Endodermal cell (in vitro differentiated cells): ENCODE measurements at regions not wholly inside any gene's neighbourhood (a gene's known extent, or its start where the extent isn't known, plus 50 kb on each side); places are given as distances from the start of the nearest gene placed in this dataset.

Experiments
- DNase-seq: peaks from one replicate; pipeline ENCODE4 v3.0.0-alpha.2; 2017
- H3K27ac ChIP-seq: 2 replicates; pipeline ENCODE4 v1.5.1; 2013; ENCODE audit warnings: mild to moderate bottlenecking, low read depth, low read length, moderate library complexity
- H3K27me3 ChIP-seq: 2 replicates; pipeline ENCODE4 v1.6.1; 2013; ENCODE audit warnings: mild to moderate bottlenecking, low read length, moderate library complexity; ENCODE audit not compliant: insufficient read depth, control insufficient read depth, poor library complexity, severe bottlenecking
- H3K36me3 ChIP-seq: 2 replicates; pipeline ENCODE4 v1.7.0; 2013; ENCODE audit warnings: mild to moderate bottlenecking, low read length, moderate library complexity; ENCODE audit not compliant: control insufficient read depth, insufficient read depth
- H3K4me1 ChIP-seq: one replicate; pipeline ENCODE4 v1.7.0; 2013; ENCODE audit warnings: low read length; ENCODE audit not compliant: control insufficient read depth, insufficient read depth
- H3K4me3 ChIP-seq: 2 replicates; pipeline ENCODE4 v1.5.1; 2013; ENCODE audit warnings: mild to moderate bottlenecking, low read length, moderate library complexity
- H3K9ac ChIP-seq: 2 replicates; pipeline ENCODE4 v1.6.1; 2013; ENCODE audit warnings: mild to moderate bottlenecking, low read length, moderate library complexity; ENCODE audit not compliant: poor library complexity, severe bottlenecking; ENCODE audit errors: extremely low read depth
- H3K9me3 ChIP-seq: 2 replicates; pipeline ENCODE4 v1.6.1; 2013; ENCODE audit warnings: mild to moderate bottlenecking, low read length, moderate library complexity; ENCODE audit not compliant: control insufficient read depth
- H3K27ac Mint-ChIP-seq: 2 replicates; pipeline ENCODE4 v1.8.0; 2020; ENCODE audit warnings: mixed read lengths
- H3K27me3 Mint-ChIP-seq: 2 replicates; pipeline ENCODE4 v1.8.0; 2021; ENCODE audit warnings: mild to moderate bottlenecking, mixed read lengths; ENCODE audit not compliant: insufficient read depth
- H3K36me3 Mint-ChIP-seq: 2 replicates; pipeline ENCODE4 v1.8.0; 2020; ENCODE audit warnings: low read depth, mixed read lengths
- H3K4me1 Mint-ChIP-seq: 2 replicates; pipeline ENCODE4 v1.8.0; 2020; ENCODE audit warnings: mixed read lengths
- H3K4me3 Mint-ChIP-seq: 2 replicates; pipeline ENCODE4 v1.8.0; 2020; ENCODE audit warnings: mild to moderate bottlenecking, moderate library complexity, mixed read lengths
- H3K9me3 Mint-ChIP-seq: 2 replicates; pipeline ENCODE4 v1.8.0; 2020; ENCODE audit warnings: mild to moderate bottlenecking, mixed read lengths
- CTCF ChIP-seq: fragments of 200-600 bp; sonication (generic); conservative IDR thresholded peaks from 2 replicates; pipeline ENCODE4 v1.5.0; 2021; ENCODE audit warnings: antibody characterized with exemption, mild to moderate bottlenecking
- WGBS, 2 experiments: methylation state at CpG; one replicate each; pipeline versions ENCODE4 v1.1.5 to v1.1.7; 2013; ENCODE audit warnings: missing lambda C conversion rate in 2 of 2, mixed read lengths in 1 of 2; ENCODE audit not compliant: insufficient coverage in 1 of 2, insufficient read length in 1 of 2; 5-methylcytosine and 5-hydroxymethylcytosine counted together

GRCh38 chr1:118254491-118255425 is 69.7 kb upstream of the SPAG17 start:
- no peak overlapping the region for H3K27ac ChIP-seq
- 93% methylated on average over 4 of the region's 4 CpGs; no CpG with 5 or more reads in 1 of the 2 experiments for WGBS, 2 experiments
- Mint-ChIP-seq H3K9me3 (no peaks in the 10 kb centered on the region), H3K4me1 (peaks cover 5% of the 10 kb centered on the region), H3K27me3 (no peaks in the 10 kb centered on the region), H3K36me3 (no peaks in the 10 kb centered on the region), H3K27ac (no peak overlapping the region), H3K4me3 (no peak overlapping the region)
- no peaks in the 10 kb centered on the region for H3K9me3 ChIP-seq
- H3K27me3 ChIP-seq, result no peaks in the 10 kb centered on the region
- no peaks in the 10 kb centered on the region for H3K4me1 ChIP-seq
- H3K36me3 ChIP-seq, result no peaks in the 10 kb centered on the region
- TF ChIP-seq CTCF, result no peak
- DNase-seq, result no peak
- no peak overlapping the region for H3K9ac ChIP-seq
- no peak overlapping the region for H3K4me3 ChIP-seq

- no peak for DNase-seq
- no peaks in the 10 kb centered on the region for H3K27me3 ChIP-seq
- Mint-ChIP-seq H3K27ac (no peak overlapping the region), H3K27me3 (no peaks in the 10 kb centered on the region), H3K4me3 (no peak overlapping the region), H3K36me3 (no peaks in the 10 kb centered on the region), H3K9me3 (no peaks in the 10 kb centered on the region), H3K4me1 (peaks cover 10% of the 10 kb centered on the region)
- H3K27ac ChIP-seq, result no peak overlapping the region
- 94 to 100% methylated on average over 1 to 2 of the region's 2 CpGs for WGBS, 2 experiments
- TF ChIP-seq CTCF, result no peak
- H3K4me3 ChIP-seq, result no peak overlapping the region
- no peak overlapping the region for H3K9ac ChIP-seq
- H3K36me3 ChIP-seq, result no peaks in the 10 kb centered on the region
- H3K9me3 ChIP-seq, result no peaks in the 10 kb centered on the region
- H3K4me1 ChIP-seq, result no peaks in the 10 kb centered on the region
These were observed 69.0 kb upstream of the SPAG17 start for GRCh38 chr1:118254001-118254400.

- no peak for DNase-seq
- H3K27me3 ChIP-seq, result no peaks in the 10 kb centered on the region
- H3K27ac ChIP-seq, result no peak overlapping the region
- no peaks in the 10 kb centered on the region for H3K9me3 ChIP-seq
- H3K36me3 ChIP-seq, result no peaks in the 10 kb centered on the region
- Mint-ChIP-seq H3K4me3 (no peak overlapping the region), H3K36me3 (no peaks in the 10 kb centered on the region), H3K4me1 (peaks cover 10% of the 10 kb centered on the region), H3K27me3 (no peaks in the 10 kb centered on the region), H3K27ac (no peak overlapping the region), H3K9me3 (no peaks in the 10 kb centered on the region)
- H3K4me3 ChIP-seq, result no peak overlapping the region
- no peaks in the 10 kb centered on the region for H3K4me1 ChIP-seq
- 94% methylated on average over 10 of the region's 10 CpGs; no CpG with 5 or more reads in 1 of the 2 experiments for WGBS, 2 experiments
- H3K9ac ChIP-seq, result no peak overlapping the region
- no peak for TF ChIP-seq CTCF
These were observed 68.3 kb upstream of the SPAG17 start for GRCh38 chr1:118253053-118253915.
